ENCODE measurements at regions not wholly inside any gene's neighbourhood (a gene's known extent, or its start where the extent isn't known, plus 50 kb on each side); places are given as distances from the start of the nearest gene placed in this dataset.

GRCh38 chr13:34078334-34078999 lies 260.5 kb downstream of the RFC3 start:
- TF ChIP-seq GATA2 (IDR thresholded peaks at IDR 0.05; ENCODE audit: low read depth, low read length) = no peak
- no peak for TF ChIP-seq GATA3 (IDR thresholded peaks at IDR 0.05; ENCODE audit: low read depth, low read length)

Data from SH-SY5Y (cell line).